NB4 (cell line): ENCODE measurements at regions not wholly inside any gene's neighbourhood (a gene's known extent, or its start where the extent isn't known, plus 50 kb on each side); places are given as distances from the start of the nearest gene placed in this dataset.

Source experiments
- DNase-seq: peaks from one replicate; pipeline ENCODE4 v3.0.0; 2010; ENCODE audit warnings: low read depth
- H3K4me3 ChIP-seq: one replicate; pipeline ENCODE4 v1.5.1; 2011; ENCODE audit warnings: mild to moderate bottlenecking, low read depth, low read length, moderate library complexity
- CTCF ChIP-seq: IDR thresholded peaks from one replicate; pipeline ENCODE4 v1.5.1; 2012; ENCODE audit warnings: low read depth, low read length
- MAX ChIP-seq: IDR thresholded peaks from 2 replicates; pipeline ENCODE4 v1.6.1; 2011; ENCODE audit warnings: low read depth, low read length
- MYC ChIP-seq: IDR thresholded peaks from 2 replicates; pipeline ENCODE4 v1.6.1; 2011; ENCODE audit warnings: low read depth, low read length
- POLR2A ChIP-seq: IDR thresholded peaks from 2 replicates; pipeline ENCODE4 v1.6.1; 2011; ENCODE audit warnings: mild to moderate bottlenecking; ENCODE audit not compliant: insufficient read length; ENCODE audit errors: extremely low read depth

DNA sequence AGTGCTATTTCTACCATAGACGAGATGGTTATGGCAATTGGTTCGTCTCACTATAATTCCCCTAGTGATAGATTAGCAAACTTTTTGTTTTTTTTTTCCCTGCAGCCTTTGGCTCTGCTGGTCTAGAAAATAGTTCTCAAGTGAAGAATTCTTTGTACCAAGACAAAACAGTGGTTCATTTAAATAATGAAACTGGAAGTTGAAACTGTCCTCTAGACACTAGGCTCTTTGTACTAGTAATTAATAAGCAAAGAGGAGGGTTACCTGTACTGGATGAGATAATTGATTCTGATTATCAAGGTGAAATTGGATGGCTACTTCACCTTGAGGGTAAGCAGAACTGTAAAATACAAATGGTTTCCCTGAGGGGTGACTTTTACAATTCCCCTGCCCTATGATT, 156.9 kb upstream of the DCC start:
- TF ChIP-seq CTCF (no peak), POLR2A (no peak), MAX (no peak), MYC (no peak)
- no peak for DNase-seq
- no peak overlapping the region for H3K4me3 ChIP-seq

- DNase-seq = no peak
- no peak for TF ChIP-seq CTCF
- TF ChIP-seq POLR2A = no peak
- TF ChIP-seq MYC = no peak
- TF ChIP-seq MAX = no peak
- no peak overlapping the region for H3K4me3 ChIP-seq
Observed at GRCh38 chr18:52190195-52190594, 149.8 kb upstream of the DCC start.

- DNase-seq = no peak
- TF ChIP-seq CTCF (no peak), MAX (no peak), POLR2A (no peak), MYC (no peak)
Observed at GRCh38 chr18:52190631-52191030, 149.4 kb upstream of the DCC start.

DNA sequence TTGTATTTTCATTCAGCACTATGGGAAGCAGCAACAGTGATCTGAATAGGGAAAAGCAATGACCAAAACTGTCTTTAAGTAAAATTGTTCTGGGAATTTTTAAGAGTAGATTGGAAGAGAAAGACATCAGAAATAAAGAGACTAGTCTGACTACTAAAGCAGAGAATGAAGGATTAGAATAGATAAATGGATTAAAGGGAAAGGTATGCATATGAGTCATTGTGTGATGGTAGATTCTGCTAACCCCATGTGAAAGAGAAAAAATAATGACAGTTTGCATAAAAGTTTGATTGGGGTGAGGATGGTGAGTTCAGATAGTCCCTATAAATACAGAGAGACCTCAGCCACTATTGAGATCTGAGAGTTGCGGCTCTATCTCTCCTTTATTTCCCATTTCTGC, 139.6 kb upstream of the DCC start:
- no peak overlapping the region for H3K4me3 ChIP-seq
- TF ChIP-seq MYC (no peak), CTCF (no peak), POLR2A (no peak), MAX (no peak)
- DNase-seq = no peak

More at GRCh38 chr18:52190631-52191030, 149.4 kb upstream of the DCC start:
- no peak overlapping the region for H3K4me3 ChIP-seq

- DNase-seq = no peak
- H3K4me3 ChIP-seq = no peak overlapping the region
- TF ChIP-seq MAX (no peak), POLR2A (no peak), MYC (no peak), CTCF (no peak)
Observed at GRCh38 chr18:52200921-52201663, 138.9 kb upstream of the DCC start.
